HepG2 (cell line): ENCODE measurements at regions not wholly inside any gene's neighbourhood (a gene's known extent, or its start where the extent isn't known, plus 50 kb on each side); places are given as distances from the start of the nearest gene placed in this dataset.

Source experiments
- CREB1 ChIP-seq, 2 experiments: fragments of 450-650 bp in 1 of 2; IDR thresholded peaks; 2 replicates each; pipeline ENCODE4 v1.6.1; 2016 to 2017; ENCODE audit warnings: control low read depth in 1 of 2, mild to moderate bottlenecking in 1 of 2, missing compliant biosample characterization in 1 of 2, missing genetic modification characterization in 1 of 2
- CSRNP1 ChIP-seq: sonication (generic); formaldehyde crosslinking; IDR thresholded peaks from 2 replicates; pipeline ENCODE4 v1.8.1; 2023; ENCODE audit warnings: mild to moderate bottlenecking, missing genetic modification reagents
- EZH2 ChIP-seq: conservative IDR thresholded peaks from 2 replicates; pipeline ENCODE4 v1.6.1; 2012; ENCODE audit warnings: mild to moderate bottlenecking, low read depth, low read length, moderate library complexity
- SAP130 ChIP-seq: IDR thresholded peaks from 2 replicates; pipeline ENCODE4 v1.6.1; 2016; ENCODE audit warnings: low read depth
- ZNF18 ChIP-seq: sonication (generic); formaldehyde crosslinking; IDR thresholded peaks from 2 replicates; pipeline ENCODE4 v1.8.0; 2022; ENCODE audit warnings: mild to moderate bottlenecking, missing genetic modification reagents; ENCODE audit not compliant: insufficient replicate concordance
- ZNF546 ChIP-seq: sonication (generic); formaldehyde crosslinking; conservative IDR thresholded peaks from 2 replicates; pipeline ENCODE4 v1.8.1; 2023; ENCODE audit warnings: mild to moderate bottlenecking, missing genetic modification reagents
- TF ChIP-seq, protein P1 (sequence below): sonication (generic); formaldehyde crosslinking; IDR thresholded peaks from 2 replicates; pipeline ENCODE4 v1.4.0; 2020; ENCODE audit warnings: missing genetic modification reagents
- TF ChIP-seq, protein P2 (sequence below): sonication (generic); formaldehyde crosslinking; IDR thresholded peaks from 2 replicates; pipeline ENCODE4 v1.4.0; 2020; ENCODE audit warnings: missing genetic modification reagents

DNA sequence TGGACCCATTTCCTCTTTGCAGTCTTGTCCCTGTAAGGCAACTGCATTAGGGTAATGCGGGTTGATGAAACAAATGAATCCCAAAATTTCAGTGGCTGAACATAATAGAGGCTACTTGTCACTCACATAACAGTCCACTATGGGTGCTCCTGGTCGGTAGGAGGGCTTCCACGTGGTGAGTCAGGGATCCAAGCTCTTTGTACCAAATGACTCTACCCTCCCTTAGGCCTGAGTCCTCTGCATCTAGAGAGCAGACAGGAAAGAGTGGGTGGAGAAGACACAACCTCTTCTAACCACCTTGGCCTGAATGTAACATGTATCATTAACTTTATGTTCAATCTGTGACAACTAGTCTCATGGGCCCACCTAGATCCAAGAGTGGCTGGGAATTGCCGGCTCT is 86.2 kb upstream of the HAAO start (continued):
- TF ChIP-seq, protein P1, sequence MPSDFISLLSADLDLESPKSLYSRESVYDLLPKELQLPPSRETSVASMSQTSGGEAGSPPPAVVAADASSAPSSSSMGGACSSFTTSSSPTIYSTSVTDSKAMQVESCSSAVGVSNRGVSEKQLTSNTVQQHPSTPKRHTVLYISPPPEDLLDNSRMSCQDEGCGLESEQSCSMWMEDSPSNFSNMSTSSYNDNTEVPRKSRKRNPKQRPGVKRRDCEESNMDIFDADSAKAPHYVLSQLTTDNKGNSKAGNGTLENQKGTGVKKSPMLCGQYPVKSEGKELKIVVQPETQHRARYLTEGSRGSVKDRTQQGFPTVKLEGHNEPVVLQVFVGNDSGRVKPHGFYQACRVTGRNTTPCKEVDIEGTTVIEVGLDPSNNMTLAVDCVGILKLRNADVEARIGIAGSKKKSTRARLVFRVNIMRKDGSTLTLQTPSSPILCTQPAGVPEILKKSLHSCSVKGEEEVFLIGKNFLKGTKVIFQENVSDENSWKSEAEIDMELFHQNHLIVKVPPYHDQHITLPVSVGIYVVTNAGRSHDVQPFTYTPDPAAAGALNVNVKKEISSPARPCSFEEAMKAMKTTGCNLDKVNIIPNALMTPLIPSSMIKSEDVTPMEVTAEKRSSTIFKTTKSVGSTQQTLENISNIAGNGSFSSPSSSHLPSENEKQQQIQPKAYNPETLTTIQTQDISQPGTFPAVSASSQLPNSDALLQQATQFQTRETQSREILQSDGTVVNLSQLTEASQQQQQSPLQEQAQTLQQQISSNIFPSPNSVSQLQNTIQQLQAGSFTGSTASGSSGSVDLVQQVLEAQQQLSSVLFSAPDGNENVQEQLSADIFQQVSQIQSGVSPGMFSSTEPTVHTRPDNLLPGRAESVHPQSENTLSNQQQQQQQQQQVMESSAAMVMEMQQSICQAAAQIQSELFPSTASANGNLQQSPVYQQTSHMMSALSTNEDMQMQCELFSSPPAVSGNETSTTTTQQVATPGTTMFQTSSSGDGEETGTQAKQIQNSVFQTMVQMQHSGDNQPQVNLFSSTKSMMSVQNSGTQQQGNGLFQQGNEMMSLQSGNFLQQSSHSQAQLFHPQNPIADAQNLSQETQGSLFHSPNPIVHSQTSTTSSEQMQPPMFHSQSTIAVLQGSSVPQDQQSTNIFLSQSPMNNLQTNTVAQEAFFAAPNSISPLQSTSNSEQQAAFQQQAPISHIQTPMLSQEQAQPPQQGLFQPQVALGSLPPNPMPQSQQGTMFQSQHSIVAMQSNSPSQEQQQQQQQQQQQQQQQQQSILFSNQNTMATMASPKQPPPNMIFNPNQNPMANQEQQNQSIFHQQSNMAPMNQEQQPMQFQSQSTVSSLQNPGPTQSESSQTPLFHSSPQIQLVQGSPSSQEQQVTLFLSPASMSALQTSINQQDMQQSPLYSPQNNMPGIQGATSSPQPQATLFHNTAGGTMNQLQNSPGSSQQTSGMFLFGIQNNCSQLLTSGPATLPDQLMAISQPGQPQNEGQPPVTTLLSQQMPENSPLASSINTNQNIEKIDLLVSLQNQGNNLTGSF (CRISPR knock-in tag) = no peak
- TF ChIP-seq EZH2 = no peak
- no peak for TF ChIP-seq SAP130 (CRISPR knock-in tag)
- no peak for TF ChIP-seq ZNF546 (CRISPR knock-in tag)
- no peak for TF ChIP-seq ZNF18 (CRISPR knock-in tag)
- no peak for TF ChIP-seq CREB1 (IDR thresholded peaks at IDR 0.05)
- TF ChIP-seq CREB1 (CRISPR knock-in tag; IDR thresholded peaks at IDR 0.05) = no peak
- TF ChIP-seq, protein P2, sequence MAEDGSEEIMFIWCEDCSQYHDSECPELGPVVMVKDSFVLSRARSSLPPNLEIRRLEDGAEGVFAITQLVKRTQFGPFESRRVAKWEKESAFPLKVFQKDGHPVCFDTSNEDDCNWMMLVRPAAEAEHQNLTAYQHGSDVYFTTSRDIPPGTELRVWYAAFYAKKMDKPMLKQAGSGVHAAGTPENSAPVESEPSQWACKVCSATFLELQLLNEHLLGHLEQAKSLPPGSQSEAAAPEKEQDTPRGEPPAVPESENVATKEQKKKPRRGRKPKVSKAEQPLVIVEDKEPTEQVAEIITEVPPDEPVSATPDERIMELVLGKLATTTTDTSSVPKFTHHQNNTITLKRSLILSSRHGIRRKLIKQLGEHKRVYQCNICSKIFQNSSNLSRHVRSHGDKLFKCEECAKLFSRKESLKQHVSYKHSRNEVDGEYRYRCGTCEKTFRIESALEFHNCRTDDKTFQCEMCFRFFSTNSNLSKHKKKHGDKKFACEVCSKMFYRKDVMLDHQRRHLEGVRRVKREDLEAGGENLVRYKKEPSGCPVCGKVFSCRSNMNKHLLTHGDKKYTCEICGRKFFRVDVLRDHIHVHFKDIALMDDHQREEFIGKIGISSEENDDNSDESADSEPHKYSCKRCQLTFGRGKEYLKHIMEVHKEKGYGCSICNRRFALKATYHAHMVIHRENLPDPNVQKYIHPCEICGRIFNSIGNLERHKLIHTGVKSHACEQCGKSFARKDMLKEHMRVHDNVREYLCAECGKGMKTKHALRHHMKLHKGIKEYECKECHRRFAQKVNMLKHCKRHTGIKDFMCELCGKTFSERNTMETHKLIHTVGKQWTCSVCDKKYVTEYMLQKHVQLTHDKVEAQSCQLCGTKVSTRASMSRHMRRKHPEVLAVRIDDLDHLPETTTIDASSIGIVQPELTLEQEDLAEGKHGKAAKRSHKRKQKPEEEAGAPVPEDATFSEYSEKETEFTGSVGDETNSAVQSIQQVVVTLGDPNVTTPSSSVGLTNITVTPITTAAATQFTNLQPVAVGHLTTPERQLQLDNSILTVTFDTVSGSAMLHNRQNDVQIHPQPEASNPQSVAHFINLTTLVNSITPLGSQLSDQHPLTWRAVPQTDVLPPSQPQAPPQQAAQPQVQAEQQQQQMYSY (CRISPR knock-in tag) = no peak
- TF ChIP-seq CSRNP1 (CRISPR knock-in tag) = no peak
